H1 (cell line): ENCODE measurements at regions not wholly inside any gene's neighbourhood (a gene's known extent, or its start where the extent isn't known, plus 50 kb on each side); places are given as distances from the start of the nearest gene placed in this dataset.

Source experiments
- CTCF ChIA-PET: fragments of 300-600 bp; sonication (Branson Sonifier 250); formaldehyde crosslinking; loops from one replicate; lab custom pipeline; 2021; ENCODE audit not compliant: partially characterized antibody; lab: Charles Lee
- POLR2A ChIA-PET: fragments of 300-600 bp; sonication (Branson Sonifier 250); formaldehyde crosslinking; loops from one replicate; lab custom pipeline; 2021; ENCODE audit warnings: inconsistent platforms; ENCODE audit not compliant: partially characterized antibody; lab: Charles Lee
- DNase-seq, 2 experiments: peaks; one replicate each; pipeline versions ENCODE4 v3.0.0 to v3.0.0-alpha.2; 2010 to 2022; ENCODE audit warnings: low spot score in 2 of 2, low read depth in 1 of 2, mixed read lengths in 1 of 2
- FAIRE-seq: peaks from 2 replicates; lab custom pipeline; 2011; peaks lifted over from hg19 to GRCh38; lab: Jason Lieb, UNC
- H2AFZ ChIP-seq: 2 replicates; pipeline ENCODE4 v1.8.1; 2012; ENCODE audit warnings: low read length, inconsistent platforms
- H2AK5ac ChIP-seq: 2 replicates; pipeline ENCODE4 v1.6.1; 2013; ENCODE audit warnings: low read depth, low read length
- H2BK120ac ChIP-seq: replicated peaks from 2 replicates; pipeline ENCODE3; 2013; ENCODE audit warnings: low read depth, low read length, inconsistent platforms
- H2BK12ac ChIP-seq: 2 replicates; pipeline ENCODE4 v1.6.1; 2013; ENCODE audit warnings: low read depth, low read length
- H2BK15ac ChIP-seq: 2 replicates; pipeline ENCODE4 v1.6.1; 2013; ENCODE audit warnings: low read length
- H2BK20ac ChIP-seq: 2 replicates; pipeline ENCODE4 v1.6.1; 2013; ENCODE audit warnings: low read length
- H2BK5ac ChIP-seq: 2 replicates; pipeline ENCODE4 v1.6.1; 2013; ENCODE audit warnings: low read depth, low read length
- H3K14ac ChIP-seq: 2 replicates; pipeline ENCODE4 v1.6.1; 2013; ENCODE audit warnings: inconsistent platforms; ENCODE audit not compliant: insufficient read length
- H3K18ac ChIP-seq: 2 replicates; pipeline ENCODE4 v1.6.1; 2013; ENCODE audit warnings: low read length; ENCODE audit errors: extremely low read depth
- H3K23ac ChIP-seq: 2 replicates; pipeline ENCODE4 v1.6.1; 2013; ENCODE audit warnings: inconsistent platforms; ENCODE audit not compliant: insufficient read length
- H3K23me2 ChIP-seq: 2 replicates; pipeline ENCODE4 v1.6.1; 2013; ENCODE audit warnings: low read depth, low read length
- H3K27ac ChIP-seq: 2 replicates; pipeline ENCODE4 v1.6.1; 2011; ENCODE audit warnings: low read depth, low read length, inconsistent platforms
- H3K27me3 ChIP-seq, 4 experiments: replicated peaks in 1 of 4; 1 replicate in 1 of 4; 2 replicates in 3 of 4; pipeline versions ENCODE4 v1.6.1 to v1.8.1; 2011 to 2013; ENCODE audit warnings: low read length in 3 of 4, mild to moderate bottlenecking in 3 of 4, inconsistent platforms in 2 of 4, mixed read lengths in 2 of 4, moderate library complexity in 1 of 4; ENCODE audit not compliant: control insufficient read depth in 3 of 4, insufficient read depth in 3 of 4; ENCODE audit errors: extremely low read depth in 1 of 4
- H3K36me3 ChIP-seq, 4 experiments: 2 replicates each; pipeline versions ENCODE4 v1.6.1 to v1.8.1; 2011 to 2013; ENCODE audit warnings: mild to moderate bottlenecking in 4 of 4, low read length in 3 of 4, moderate library complexity in 2 of 4, control low read depth in 1 of 4, inconsistent platforms in 1 of 4; ENCODE audit not compliant: insufficient read depth in 4 of 4, control insufficient read depth in 2 of 4
- H3K4ac ChIP-seq: replicated peaks from 2 replicates; pipeline ENCODE3; 2013; ENCODE audit warnings: low read length, low read depth, mixed read lengths, inconsistent platforms; ENCODE audit not compliant: insufficient read length
- H3K4me1 ChIP-seq, 4 experiments: replicated peaks in 1 of 4; 1 replicate in 1 of 4; 2 replicates in 3 of 4; pipeline versions ENCODE4 v1.6.1 to v1.8.1; 2011 to 2013; ENCODE audit warnings: low read length in 3 of 4, inconsistent platforms in 2 of 4, mixed read lengths in 1 of 4; ENCODE audit not compliant: insufficient read depth in 4 of 4, control insufficient read depth in 3 of 4
- H3K4me2 ChIP-seq, 2 experiments: 2 replicates each; pipeline versions ENCODE4 v1.6.1 to v1.8.1; 2011 to 2013; ENCODE audit warnings: low read depth in 2 of 2, low read length in 2 of 2, control low read depth in 1 of 2, inconsistent platforms in 1 of 2, mild to moderate bottlenecking in 1 of 2; ENCODE audit not compliant: insufficient read depth in 1 of 2
- H3K4me3 ChIP-seq, 4 experiments: fragments of 200-600, 300-600 bp in 1 of 4; sonication (generic), shearing (Covaris generic), sonication (Bioruptor Twin) in 1 of 4; 2 replicates each; pipeline versions ENCODE4 v1.5.1 to v1.8.1; 2011 to 2016; ENCODE audit warnings: low read length in 4 of 4, low read depth in 3 of 4, control low read depth in 2 of 4, inconsistent platforms in 2 of 4, mild to moderate bottlenecking in 2 of 4, mixed read lengths in 1 of 4, moderate library complexity in 1 of 4; ENCODE audit not compliant: insufficient read depth in 2 of 4; ENCODE audit errors: extremely low read depth in 1 of 4
- H3K56ac ChIP-seq: replicated peaks from 2 replicates; pipeline ENCODE3; 2013; ENCODE audit warnings: low read depth, mild to moderate bottlenecking, mixed read lengths, low read length, inconsistent platforms; ENCODE audit not compliant: insufficient read length
- H3K79me1 ChIP-seq: 2 replicates; pipeline ENCODE4 v1.6.1; 2013; ENCODE audit warnings: low read depth, low read length, control low read depth
- H3K79me2 ChIP-seq, 2 experiments: 2 replicates each; pipeline versions ENCODE4 v1.6.1 to v1.8.1; 2012 to 2013; ENCODE audit warnings: low read length in 2 of 2, mild to moderate bottlenecking in 2 of 2, inconsistent platforms in 1 of 2; ENCODE audit not compliant: insufficient read depth in 2 of 2, control insufficient read depth in 1 of 2
- H3K9ac ChIP-seq, 4 experiments: replicated peaks in 1 of 4; 1 replicate in 1 of 4; 2 replicates in 3 of 4; pipeline versions ENCODE4 v1.6.1 to v1.8.1; 2011 to 2013; ENCODE audit warnings: low read depth in 3 of 4, low read length in 3 of 4, control low read depth in 2 of 4, mild to moderate bottlenecking in 2 of 4, moderate library complexity in 2 of 4, inconsistent platforms in 1 of 4; ENCODE audit errors: extremely low read depth in 1 of 4
- H3K9me3 ChIP-seq, 2 experiments: 2 replicates each; pipeline versions ENCODE4 v1.6.1 to v1.8.1; 2012 to 2013; ENCODE audit warnings: mild to moderate bottlenecking in 2 of 2, moderate library complexity in 2 of 2, control low read depth in 1 of 2, inconsistent platforms in 1 of 2, low read depth in 1 of 2, low read length in 1 of 2, mixed read lengths in 1 of 2; ENCODE audit not compliant: insufficient read depth in 2 of 2
- H4K20me1 ChIP-seq, 2 experiments: replicated peaks in 1 of 2; 2 replicates each; pipeline versions ENCODE3 to v1.8.1; 2011 to 2013; ENCODE audit warnings: inconsistent platforms in 2 of 2, low read length in 2 of 2, mild to moderate bottlenecking in 1 of 2; ENCODE audit not compliant: insufficient read depth in 2 of 2, control insufficient read depth in 1 of 2
- H4K5ac ChIP-seq: 2 replicates; pipeline ENCODE4 v1.6.1; 2013; ENCODE audit warnings: low read length, low read depth, mixed read lengths, inconsistent platforms; ENCODE audit not compliant: insufficient read length
- H4K8ac ChIP-seq: 2 replicates; pipeline ENCODE4 v1.8.0; 2013; ENCODE audit warnings: mild to moderate bottlenecking, moderate library complexity, low read length, inconsistent platforms; ENCODE audit not compliant: insufficient read depth; ENCODE audit errors: extremely low read depth
- H4K91ac ChIP-seq: replicated peaks from 2 replicates; pipeline ENCODE3; 2013; ENCODE audit warnings: low read length, mixed read lengths, inconsistent platforms; ENCODE audit not compliant: insufficient read length
- ASH2L ChIP-seq: fragments of 200-600, 300-600 bp; sonication (generic); IDR thresholded peaks from one replicate; pipeline ENCODE4 v1.7.1; 2017; ENCODE audit warnings: low read length
- BCL11A ChIP-seq, 2 experiments: IDR thresholded peaks; one replicate each; pipeline ENCODE4 v1.6.1; 2011; ENCODE audit warnings: low read depth in 2 of 2, low read length in 2 of 2, mild to moderate bottlenecking in 2 of 2
- CEBPB ChIP-seq: IDR thresholded peaks from 2 replicates; pipeline ENCODE4 v1.6.1; 2012; ENCODE audit warnings: low read depth, low read length
- EGR1 ChIP-seq: IDR thresholded peaks from 2 replicates; pipeline ENCODE4 v1.6.1; 2011; ENCODE audit warnings: low read depth, low read length, borderline replicate concordance
- EP300 ChIP-seq, 2 experiments: IDR thresholded peaks; 1 replicate in 1 of 2; 2 replicates in 1 of 2; pipeline ENCODE4 v1.6.1; 2011 to 2012; ENCODE audit warnings: low read depth in 2 of 2, low read length in 2 of 2, mild to moderate bottlenecking in 2 of 2, borderline replicate concordance in 1 of 2, inconsistent platforms in 1 of 2, moderate library complexity in 1 of 2
- HDAC2 ChIP-seq, 2 experiments: fragments of 300-600 bp in 1 of 2; sonication (generic) in 1 of 2; IDR thresholded peaks; 2 replicates each; pipeline ENCODE4 v1.6.1; 2011 to 2012; ENCODE audit warnings: low read depth in 2 of 2, low read length in 2 of 2, mild to moderate bottlenecking in 2 of 2, moderate library complexity in 2 of 2, borderline replicate concordance in 1 of 2, inconsistent platforms in 1 of 2
- HDAC6 ChIP-seq: IDR thresholded peaks from one replicate; pipeline ENCODE4 v1.7.1; 2012; ENCODE audit warnings: low read depth, mild to moderate bottlenecking, inconsistent platforms, low read length, moderate library complexity
- JUN ChIP-seq: IDR thresholded peaks from 2 replicates; pipeline ENCODE4 v1.6.1; 2011; ENCODE audit warnings: low read depth, mild to moderate bottlenecking, improper control_type of control experiment, low read length
- MAFK ChIP-seq: IDR thresholded peaks from 2 replicates; pipeline ENCODE4 v1.6.1; 2012; ENCODE audit warnings: low read depth, mild to moderate bottlenecking, improper control_type of control experiment, low read length
- MAX ChIP-seq: IDR thresholded peaks from 2 replicates; pipeline ENCODE4 v1.6.1; 2012; ENCODE audit warnings: inconsistent platforms
- PHF8 ChIP-seq: fragments of 200-600 bp; sonication (generic); conservative IDR thresholded peaks from 2 replicates; pipeline ENCODE4 v1.7.1; 2012; ENCODE audit warnings: low read depth, mild to moderate bottlenecking, inconsistent platforms, low read length, moderate library complexity
- POU5F1 ChIP-seq: IDR thresholded peaks from 2 replicates; pipeline ENCODE4 v1.6.1; 2011; ENCODE audit warnings: low read depth, mild to moderate bottlenecking, low read length, moderate library complexity
- SIN3A ChIP-seq, 2 experiments: IDR thresholded peaks in 1 of 2; conservative IDR thresholded peaks in 1 of 2; 2 replicates each; pipeline ENCODE4 v1.6.1; 2011 to 2012; ENCODE audit warnings: low read length in 2 of 2, improper control_type of control experiment in 1 of 2, low read depth in 1 of 2, mild to moderate bottlenecking in 1 of 2
- SIRT6 ChIP-seq: IDR thresholded peaks from one replicate; pipeline ENCODE4 v1.7.1; 2012; ENCODE audit warnings: low read length, inconsistent platforms
- SRF ChIP-seq: IDR thresholded peaks from 2 replicates; pipeline ENCODE4 v1.6.1; 2011; ENCODE audit warnings: mild to moderate bottlenecking, low read depth, low read length, moderate library complexity
- SUZ12 ChIP-seq: fragments of 200-600 bp; sonication (generic); IDR thresholded peaks from 2 replicates; pipeline ENCODE4 v1.6.1; 2012; ENCODE audit warnings: mild to moderate bottlenecking, inconsistent platforms, low read length, moderate library complexity, mixed read lengths

- ChIA-PET POLR2A (no interaction called here), CTCF (no interaction called here)
- H4K91ac ChIP-seq, result no peak overlapping the region
- no peak overlapping the region for H2AFZ ChIP-seq
- H3K27me3 ChIP-seq, result no peaks in the 10 kb centered on the region
- no peak overlapping the region for H4K5ac ChIP-seq
- no peaks in the 10 kb centered on the region for H3K4me1 ChIP-seq
- H3K14ac ChIP-seq, result no peak overlapping the region
- no peak overlapping the region for H2BK5ac ChIP-seq
- H2BK15ac ChIP-seq, result no peak overlapping the region
- no peak for FAIRE-seq
- H3K4ac ChIP-seq, result no peak overlapping the region
- H2AK5ac ChIP-seq, result no peak overlapping the region
- no peak overlapping the region for H3K9ac ChIP-seq
- no peak overlapping the region for H2BK120ac ChIP-seq
- no peaks in the 10 kb centered on the region for H3K79me2 ChIP-seq
- H3K23me2 ChIP-seq, result no peaks in the 10 kb centered on the region
- H3K36me3 ChIP-seq, result no peaks in the 10 kb centered on the region
- no peak overlapping the region for H3K23ac ChIP-seq
- no peak for DNase-seq
- no peak overlapping the region for H2BK12ac ChIP-seq
- H2BK20ac ChIP-seq, result no peak overlapping the region
- no peak overlapping the region for H3K4me3 ChIP-seq
- no peak overlapping the region for H3K56ac ChIP-seq
- no peak overlapping the region for H3K18ac ChIP-seq
- no peaks in the 10 kb centered on the region for H3K79me1 ChIP-seq
- no peaks in the 10 kb centered on the region for H3K9me3 ChIP-seq
- no peaks in the 10 kb centered on the region for H4K20me1 ChIP-seq
- no peak overlapping the region for H3K4me2 ChIP-seq
- no peak overlapping the region for H4K8ac ChIP-seq
- no peak overlapping the region for H3K27ac ChIP-seq
- TF ChIP-seq POU5F1, result no peak
- TF ChIP-seq ASH2L, result no peak
- no peak for TF ChIP-seq SIN3A (conservative IDR thresholded peaks at IDR 0.05 in 1 of 2, IDR thresholded peaks at IDR 0.05 in 1 of 2; ENCODE audit: low read depth in 1 of 2, low read length in 2 of 2)
- TF ChIP-seq EP300 (IDR thresholded peaks at IDR 0.05; ENCODE audit: borderline replicate concordance in 1 of 2, low read depth in 2 of 2, low read length in 2 of 2), result no peak
- TF ChIP-seq SUZ12, result no peak
- TF ChIP-seq SRF, result no peak
- no peak for TF ChIP-seq EGR1
- no peak for TF ChIP-seq SIRT6
- TF ChIP-seq HDAC2 (IDR thresholded peaks at IDR 0.05; ENCODE audit: borderline replicate concordance in 1 of 2, low read depth in 2 of 2, low read length in 2 of 2), result no peak
- no peak for TF ChIP-seq BCL11A (IDR thresholded peaks at IDR 0.05; ENCODE audit: low read depth in 2 of 2, low read length in 2 of 2)
- TF ChIP-seq CEBPB, result no peak
- no peak for TF ChIP-seq PHF8
- no peak for TF ChIP-seq MAX
- TF ChIP-seq HDAC6, result no peak
- TF ChIP-seq JUN, result no peak
- no peak for TF ChIP-seq MAFK
Measured at GRCh38 chr13:90633849-90634248, 713.6 kb upstream of the MIR17HG start.
